Liver (tissue), 8 donors: ENCODE measurements at regions not wholly inside any gene's neighbourhood (a gene's known extent, or its start where the extent isn't known, plus 50 kb on each side); places are given as distances from the start of the nearest gene placed in this dataset.

Source experiments
- DNase-seq: peaks from one replicate; pipeline ENCODE4 v3.0.0-alpha.2; 2017; ENCODE audit warnings: low spot score
- H3K27ac ChIP-seq, 2 donors: one replicate each; pipeline ENCODE4 v1.7.0; 2013; ENCODE audit warnings: inconsistent platforms in 2 of 2, low read length in 2 of 2, control low read depth in 1 of 2, low read depth in 1 of 2, mild to moderate bottlenecking in 1 of 2
- H3K27me3 ChIP-seq, 4 donors: one replicate each; pipeline versions ENCODE4 v1.6.1 to v1.7.0; 2013; ENCODE audit warnings: low read length in 3 of 4, inconsistent platforms in 1 of 4, mild to moderate bottlenecking in 1 of 4, moderate library complexity in 1 of 4; ENCODE audit not compliant: control insufficient read depth in 4 of 4, insufficient read depth in 4 of 4
- H3K36me3 ChIP-seq, 4 donors: one replicate each; pipeline versions ENCODE4 v1.6.1 to v1.7.0; 2013; ENCODE audit warnings: low read length in 3 of 4, mild to moderate bottlenecking in 3 of 4, low read depth in 1 of 4, moderate library complexity in 1 of 4; ENCODE audit not compliant: control insufficient read depth in 4 of 4, insufficient read depth in 3 of 4
- H3K4me1 ChIP-seq, 4 donors: one replicate each; pipeline versions ENCODE4 v1.6.1 to v1.7.0; 2013; ENCODE audit warnings: low read length in 3 of 4, mild to moderate bottlenecking in 3 of 4, moderate library complexity in 1 of 4; ENCODE audit not compliant: control insufficient read depth in 4 of 4, insufficient read depth in 4 of 4
- H3K4me3 ChIP-seq, 3 donors: one replicate each; pipeline versions ENCODE4 v1.6.1 to v1.7.0; 2013; ENCODE audit warnings: low read length in 3 of 3, control low read depth in 1 of 3, low read depth in 1 of 3, mild to moderate bottlenecking in 1 of 3
- H3K9ac ChIP-seq, 2 donors: one replicate each; pipeline ENCODE4 v1.7.0; 2013; ENCODE audit warnings: low read length in 2 of 2, mild to moderate bottlenecking in 2 of 2, moderate library complexity in 2 of 2, control low read depth in 1 of 2, low read depth in 1 of 2
- H3K9me3 ChIP-seq, 4 donors: one replicate each; pipeline versions ENCODE4 v1.6.1 to v1.7.0; 2013; ENCODE audit warnings: low read length in 3 of 4; ENCODE audit not compliant: control insufficient read depth in 4 of 4
- EGR1 ChIP-seq, 2 donors: IDR thresholded peaks; 2 replicates each; pipeline ENCODE4 v1.6.1; 2016 to 2018; ENCODE audit warnings: antibody characterized with exemption in 2 of 2, low read depth in 2 of 2
- FOXA1 ChIP-seq: IDR thresholded peaks from 2 replicates; pipeline ENCODE4 v1.6.1; 2016; ENCODE audit warnings: antibody characterized with exemption
- FOXA2 ChIP-seq: IDR thresholded peaks from 2 replicates; pipeline ENCODE4 v1.6.1; 2016; ENCODE audit warnings: antibody characterized with exemption
- GABPA ChIP-seq, 2 donors: IDR thresholded peaks in 1 of 2; conservative IDR thresholded peaks in 1 of 2; 2 replicates each; pipeline ENCODE4 v1.6.1; 2016; ENCODE audit warnings: antibody characterized with exemption in 2 of 2, mild to moderate bottlenecking in 1 of 2, moderate library complexity in 1 of 2
- HNF4A ChIP-seq, 2 donors: conservative IDR thresholded peaks; 2 replicates each; pipeline ENCODE4 v1.6.1; 2016; ENCODE audit warnings: antibody characterized with exemption in 2 of 2, mild to moderate bottlenecking in 2 of 2
- HNF4G ChIP-seq: IDR thresholded peaks from 2 replicates; pipeline ENCODE4 v1.6.1; 2016; ENCODE audit warnings: antibody characterized with exemption
- JUND ChIP-seq, 2 donors: IDR thresholded peaks; 2 replicates each; pipeline ENCODE4 v1.6.1; 2016; ENCODE audit warnings: antibody characterized with exemption in 2 of 2
- NR2F2 ChIP-seq: IDR thresholded peaks from 2 replicates; pipeline ENCODE4 v1.6.1; 2016; ENCODE audit warnings: antibody characterized with exemption
- RAD21 ChIP-seq, 2 donors: IDR thresholded peaks; 2 replicates each; pipeline ENCODE4 v1.6.1; 2016; ENCODE audit warnings: antibody characterized with exemption in 2 of 2, mild to moderate bottlenecking in 2 of 2
- RXRA ChIP-seq, 2 donors: IDR thresholded peaks; 2 replicates each; pipeline ENCODE4 v1.6.1; 2017 to 2018; ENCODE audit warnings: antibody characterized with exemption in 2 of 2, mild to moderate bottlenecking in 1 of 2
- SP1 ChIP-seq: IDR thresholded peaks from 2 replicates; pipeline ENCODE4 v1.6.1; 2018; ENCODE audit warnings: antibody characterized with exemption, mild to moderate bottlenecking
- TAF1 ChIP-seq: conservative IDR thresholded peaks from 2 replicates; pipeline ENCODE4 v1.6.1; 2016; ENCODE audit warnings: antibody characterized with exemption, mild to moderate bottlenecking
- YY1 ChIP-seq: IDR thresholded peaks from 2 replicates; pipeline ENCODE4 v1.6.1; 2016; ENCODE audit warnings: antibody characterized with exemption, mild to moderate bottlenecking
- WGBS: extraction: QIAGEN DNeasy Blood & Tissue Kit; methylation state at CpG from one replicate; pipeline ENCODE4 v1.1.7; 2013; 5-methylcytosine and 5-hydroxymethylcytosine counted together
- TF ChIP-seq, protein P1 (sequence below): IDR thresholded peaks from 2 replicates; pipeline ENCODE4 v1.6.1; 2016; ENCODE audit warnings: antibody characterized with exemption
- TF ChIP-seq, protein P2 (sequence below): IDR thresholded peaks from 2 replicates; pipeline ENCODE4 v1.6.1; 2016; ENCODE audit warnings: antibody characterized with exemption
- TF ChIP-seq, protein P3 (sequence below): IDR thresholded peaks from 2 replicates; pipeline ENCODE4 v1.6.1; 2016; ENCODE audit warnings: antibody characterized with exemption, mild to moderate bottlenecking
- TF ChIP-seq, protein P4 (sequence below): fragments of 150-350 bp; IDR thresholded peaks from 2 replicates; pipeline ENCODE4 v1.5.1; 2017; ENCODE audit warnings: improper control_type of control experiment, low read depth, low read length; ENCODE audit not compliant: missing input control
- TF ChIP-seq, protein P5 (sequence below): IDR thresholded peaks from 2 replicates; pipeline ENCODE4 v1.6.1; 2016; ENCODE audit warnings: antibody characterized with exemption
- donor health status: healthy.
- donor health status: healthy.
- donor health status: healthy.
- donor health status: healthy.
- donor health status: healthy.

DNA sequence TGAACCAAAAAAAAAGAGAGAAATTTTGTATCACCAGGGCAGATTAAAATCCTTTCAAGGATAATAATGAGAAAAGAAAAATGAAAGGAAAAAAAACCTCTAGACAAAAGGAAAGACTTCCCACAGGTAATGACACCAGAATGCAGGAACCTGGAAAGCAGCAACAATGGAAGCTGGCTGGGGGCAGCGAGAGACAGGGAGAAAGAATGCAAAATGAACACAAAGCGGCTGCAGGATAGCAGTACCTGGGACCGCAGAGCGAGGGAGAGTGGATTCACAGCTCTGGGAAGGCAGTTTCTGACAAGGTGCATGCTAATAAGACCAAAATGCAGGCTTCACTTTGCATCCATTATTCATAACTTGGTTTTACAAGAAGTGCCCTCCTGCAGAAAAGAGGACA lies 349.0 kb downstream of the SIPA1L2 start:
- WGBS: 79% methylated on average over 4 of the region's 4 CpGs
- Histone ChIP-seq H3K27me3 (peaks cover 0 to 7% (median 0%) of the 10 kb centered on the region in 4 donors), H3K4me3 (no peak overlapping the region), H3K36me3 (no peaks in the 10 kb centered on the region), H3K9me3 (no peaks in the 10 kb centered on the region), H3K27ac (no peak overlapping the region), H3K4me1 (no peaks in the 10 kb centered on the region), H3K9ac (no peak overlapping the region)
- TF ChIP-seq TAF1 (no peak), RAD21 (IDR thresholded peaks at IDR 0.05) (no peak), NR2F2 (no peak), EGR1 (IDR thresholded peaks at IDR 0.05; ENCODE audit: low read depth in 2 of 2) (no peak), YY1 (no peak), HNF4G (no peak), HNF4A (conservative IDR thresholded peaks at IDR 0.05) (no peak), RXRA (IDR thresholded peaks at IDR 0.05) (no peak), SP1 (no peak), FOXA2 (no peak), JUND (IDR thresholded peaks at IDR 0.05) (no peak), GABPA (IDR thresholded peaks at IDR 0.05 in 1 of 2, conservative IDR thresholded peaks at IDR 0.05 in 1 of 2) (no peak), FOXA1 (no peak)
- TF ChIP-seq, protein P1, sequence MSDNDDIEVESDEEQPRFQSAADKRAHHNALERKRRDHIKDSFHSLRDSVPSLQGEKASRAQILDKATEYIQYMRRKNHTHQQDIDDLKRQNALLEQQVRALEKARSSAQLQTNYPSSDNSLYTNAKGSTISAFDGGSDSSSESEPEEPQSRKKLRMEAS: no peak
- TF ChIP-seq, protein P2, sequence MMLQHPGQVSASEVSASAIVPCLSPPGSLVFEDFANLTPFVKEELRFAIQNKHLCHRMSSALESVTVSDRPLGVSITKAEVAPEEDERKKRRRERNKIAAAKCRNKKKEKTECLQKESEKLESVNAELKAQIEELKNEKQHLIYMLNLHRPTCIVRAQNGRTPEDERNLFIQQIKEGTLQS: no peak
- TF ChIP-seq, protein P3, sequence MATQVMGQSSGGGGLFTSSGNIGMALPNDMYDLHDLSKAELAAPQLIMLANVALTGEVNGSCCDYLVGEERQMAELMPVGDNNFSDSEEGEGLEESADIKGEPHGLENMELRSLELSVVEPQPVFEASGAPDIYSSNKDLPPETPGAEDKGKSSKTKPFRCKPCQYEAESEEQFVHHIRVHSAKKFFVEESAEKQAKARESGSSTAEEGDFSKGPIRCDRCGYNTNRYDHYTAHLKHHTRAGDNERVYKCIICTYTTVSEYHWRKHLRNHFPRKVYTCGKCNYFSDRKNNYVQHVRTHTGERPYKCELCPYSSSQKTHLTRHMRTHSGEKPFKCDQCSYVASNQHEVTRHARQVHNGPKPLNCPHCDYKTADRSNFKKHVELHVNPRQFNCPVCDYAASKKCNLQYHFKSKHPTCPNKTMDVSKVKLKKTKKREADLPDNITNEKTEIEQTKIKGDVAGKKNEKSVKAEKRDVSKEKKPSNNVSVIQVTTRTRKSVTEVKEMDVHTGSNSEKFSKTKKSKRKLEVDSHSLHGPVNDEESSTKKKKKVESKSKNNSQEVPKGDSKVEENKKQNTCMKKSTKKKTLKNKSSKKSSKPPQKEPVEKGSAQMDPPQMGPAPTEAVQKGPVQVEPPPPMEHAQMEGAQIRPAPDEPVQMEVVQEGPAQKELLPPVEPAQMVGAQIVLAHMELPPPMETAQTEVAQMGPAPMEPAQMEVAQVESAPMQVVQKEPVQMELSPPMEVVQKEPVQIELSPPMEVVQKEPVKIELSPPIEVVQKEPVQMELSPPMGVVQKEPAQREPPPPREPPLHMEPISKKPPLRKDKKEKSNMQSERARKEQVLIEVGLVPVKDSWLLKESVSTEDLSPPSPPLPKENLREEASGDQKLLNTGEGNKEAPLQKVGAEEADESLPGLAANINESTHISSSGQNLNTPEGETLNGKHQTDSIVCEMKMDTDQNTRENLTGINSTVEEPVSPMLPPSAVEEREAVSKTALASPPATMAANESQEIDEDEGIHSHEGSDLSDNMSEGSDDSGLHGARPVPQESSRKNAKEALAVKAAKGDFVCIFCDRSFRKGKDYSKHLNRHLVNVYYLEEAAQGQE: no peak
- TF ChIP-seq, protein P4, sequence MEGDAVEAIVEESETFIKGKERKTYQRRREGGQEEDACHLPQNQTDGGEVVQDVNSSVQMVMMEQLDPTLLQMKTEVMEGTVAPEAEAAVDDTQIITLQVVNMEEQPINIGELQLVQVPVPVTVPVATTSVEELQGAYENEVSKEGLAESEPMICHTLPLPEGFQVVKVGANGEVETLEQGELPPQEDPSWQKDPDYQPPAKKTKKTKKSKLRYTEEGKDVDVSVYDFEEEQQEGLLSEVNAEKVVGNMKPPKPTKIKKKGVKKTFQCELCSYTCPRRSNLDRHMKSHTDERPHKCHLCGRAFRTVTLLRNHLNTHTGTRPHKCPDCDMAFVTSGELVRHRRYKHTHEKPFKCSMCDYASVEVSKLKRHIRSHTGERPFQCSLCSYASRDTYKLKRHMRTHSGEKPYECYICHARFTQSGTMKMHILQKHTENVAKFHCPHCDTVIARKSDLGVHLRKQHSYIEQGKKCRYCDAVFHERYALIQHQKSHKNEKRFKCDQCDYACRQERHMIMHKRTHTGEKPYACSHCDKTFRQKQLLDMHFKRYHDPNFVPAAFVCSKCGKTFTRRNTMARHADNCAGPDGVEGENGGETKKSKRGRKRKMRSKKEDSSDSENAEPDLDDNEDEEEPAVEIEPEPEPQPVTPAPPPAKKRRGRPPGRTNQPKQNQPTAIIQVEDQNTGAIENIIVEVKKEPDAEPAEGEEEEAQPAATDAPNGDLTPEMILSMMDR: no peak
- TF ChIP-seq, protein P5, sequence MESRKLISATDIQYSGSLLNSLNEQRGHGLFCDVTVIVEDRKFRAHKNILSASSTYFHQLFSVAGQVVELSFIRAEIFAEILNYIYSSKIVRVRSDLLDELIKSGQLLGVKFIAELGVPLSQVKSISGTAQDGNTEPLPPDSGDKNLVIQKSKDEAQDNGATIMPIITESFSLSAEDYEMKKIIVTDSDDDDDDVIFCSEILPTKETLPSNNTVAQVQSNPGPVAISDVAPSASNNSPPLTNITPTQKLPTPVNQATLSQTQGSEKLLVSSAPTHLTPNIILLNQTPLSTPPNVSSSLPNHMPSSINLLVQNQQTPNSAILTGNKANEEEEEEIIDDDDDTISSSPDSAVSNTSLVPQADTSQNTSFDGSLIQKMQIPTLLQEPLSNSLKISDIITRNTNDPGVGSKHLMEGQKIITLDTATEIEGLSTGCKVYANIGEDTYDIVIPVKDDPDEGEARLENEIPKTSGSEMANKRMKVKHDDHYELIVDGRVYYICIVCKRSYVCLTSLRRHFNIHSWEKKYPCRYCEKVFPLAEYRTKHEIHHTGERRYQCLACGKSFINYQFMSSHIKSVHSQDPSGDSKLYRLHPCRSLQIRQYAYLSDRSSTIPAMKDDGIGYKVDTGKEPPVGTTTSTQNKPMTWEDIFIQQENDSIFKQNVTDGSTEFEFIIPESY: no peak
- no peak for DNase-seq
